Hepatocyte (in vitro differentiated cells): ENCODE measurements at regions not wholly inside any gene's neighbourhood (a gene's known extent, or its start where the extent isn't known, plus 50 kb on each side); places are given as distances from the start of the nearest gene placed in this dataset.

Experiments
- DNase-seq: peaks from one replicate; pipeline ENCODE4 v3.0.0-alpha.2; 2016; ENCODE audit warnings: low spot score
- H2AFZ ChIP-seq: fragments of 200-600 bp; sonication (generic); 2 replicates; pipeline ENCODE4 v1.6.0; 2016; ENCODE audit warnings: antibody characterized with exemption, mild to moderate bottlenecking
- H3K27ac ChIP-seq: fragments of 200-600 bp; sonication (generic); 2 replicates; pipeline ENCODE4 v1.5.1; 2016; ENCODE audit warnings: mild to moderate bottlenecking
- H3K27me3 ChIP-seq: fragments of 200-600 bp; sonication (generic); 2 replicates; pipeline ENCODE4 v1.6.1; 2016
- H3K36me3 ChIP-seq: fragments of 200-600 bp; sonication (generic); replicated peaks from 2 replicates; pipeline ENCODE4 v1.5.1; 2016; ENCODE audit warnings: low read depth; ENCODE audit not compliant: insufficient read depth
- H3K4me1 ChIP-seq: fragments of 200-600 bp; sonication (generic); 2 replicates; pipeline ENCODE4 v1.5.1; 2016; ENCODE audit warnings: mild to moderate bottlenecking, moderate library complexity; ENCODE audit not compliant: insufficient read depth
- H3K4me2 ChIP-seq: fragments of 200-600 bp; sonication (generic); 2 replicates; pipeline ENCODE4 v1.6.0; 2016
- H3K4me3 ChIP-seq: fragments of 200-600 bp; sonication (generic); 2 replicates; pipeline ENCODE4 v1.5.1; 2016; ENCODE audit warnings: mild to moderate bottlenecking
- H3K79me2 ChIP-seq: fragments of 200-600 bp; sonication (generic); 2 replicates; pipeline ENCODE4 v1.6.0; 2017; ENCODE audit warnings: mild to moderate bottlenecking
- H3K9me2 ChIP-seq: fragments of 200-600 bp; sonication (generic); replicated peaks from 2 replicates; pipeline ENCODE4 v1.6.0; 2017; ENCODE audit warnings: mild to moderate bottlenecking; ENCODE audit not compliant: insufficient read depth
- H3K9me3 ChIP-seq: fragments of 200-600 bp; sonication (generic); 2 replicates; pipeline ENCODE4 v1.5.1; 2016; ENCODE audit warnings: low read depth, mild to moderate bottlenecking
- H4K20me1 ChIP-seq: fragments of 200-600 bp; sonication (generic); 2 replicates; pipeline ENCODE4 v1.6.0; 2016; ENCODE audit warnings: mild to moderate bottlenecking; ENCODE audit not compliant: insufficient read depth, poor library complexity, severe bottlenecking
- CTCF ChIP-seq: fragments of 200-600 bp; sonication (generic); IDR thresholded peaks from 2 replicates; pipeline ENCODE4 v1.5.1; 2016; ENCODE audit warnings: antibody characterized with exemption, mild to moderate bottlenecking; ENCODE audit not compliant: poor library complexity
- EZH2 ChIP-seq: fragments of 200-600 bp; sonication (generic); IDR thresholded peaks from 2 replicates; pipeline ENCODE4 v1.6.1; 2016; ENCODE audit warnings: antibody characterized with exemption, mild to moderate bottlenecking, borderline replicate concordance
- EZH2phosphoT487 ChIP-seq: fragments of 200-600 bp; sonication (generic); IDR thresholded peaks from one replicate; pipeline ENCODE4 v1.6.1; 2018; ENCODE audit warnings: antibody characterized with exemption, mild to moderate bottlenecking, low read depth, moderate library complexity; ENCODE audit not compliant: unreplicated experiment, severe bottlenecking
- WGBS: methylation state at CpG from one replicate; pipeline ENCODE4 v1.1.6; 2016; ENCODE audit warnings: low lambda C conversion rate; ENCODE audit errors: missing lambda C conversion rate; 5-methylcytosine and 5-hydroxymethylcytosine counted together

- Histone ChIP-seq H3K4me1 (no peaks in the 10 kb centered on the region), H4K20me1 (no peaks in the 10 kb centered on the region), H3K27ac (no peak overlapping the region), H3K9me3 (no peaks in the 10 kb centered on the region), H3K9me2 (no peaks in the 10 kb centered on the region), H3K4me3 (no peak overlapping the region), H3K79me2 (no peaks in the 10 kb centered on the region), H3K4me2 (no peak overlapping the region), H3K36me3 (no peaks in the 10 kb centered on the region), H2AFZ (no peak overlapping the region), H3K27me3 (peaks cover 4% of the 10 kb centered on the region)
- TF ChIP-seq EZH2phosphoT487 (no peak), CTCF (no peak), EZH2 (no peak)
- DNase-seq: no peak
- WGBS: 87% methylated on average over 7 of the region's 7 CpGs
Measured at GRCh38 chr6:44617416-44617815, 229.9 kb downstream of the CDC5L start.

DNA sequence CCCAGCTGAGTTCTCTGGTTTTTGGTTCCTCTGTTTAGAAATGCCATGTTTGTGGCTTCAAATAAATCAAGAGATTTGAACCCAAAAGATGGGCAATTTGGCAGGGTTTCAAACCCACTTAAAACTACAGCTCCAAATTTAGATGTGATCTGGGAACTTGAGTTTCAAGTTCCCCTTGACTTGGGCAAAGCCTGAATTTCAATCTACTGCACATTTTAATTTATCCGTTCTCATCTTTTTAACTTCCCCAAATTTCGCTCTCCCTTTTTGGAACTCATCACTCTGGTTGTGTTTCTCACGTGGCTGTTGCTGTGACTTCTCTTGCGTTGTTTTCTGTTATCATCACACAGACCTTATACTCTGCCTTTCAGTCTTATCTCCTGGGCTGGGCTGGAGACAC lies 230.9 kb downstream of the CDC5L start:
- H3K9me3 ChIP-seq: no peaks in the 10 kb centered on the region
- no peak for TF ChIP-seq CTCF
- peaks cover 4% of the 10 kb centered on the region for H3K27me3 ChIP-seq
- H2AFZ ChIP-seq: no peak overlapping the region
- no peaks in the 10 kb centered on the region for H3K9me2 ChIP-seq
- 91% methylated on average over 4 of the region's 4 CpGs for WGBS
- no peak for DNase-seq
- no peak overlapping the region for H3K27ac ChIP-seq
- no peak overlapping the region for H3K4me3 ChIP-seq
- H4K20me1 ChIP-seq: no peaks in the 10 kb centered on the region
- no peaks in the 10 kb centered on the region for H3K36me3 ChIP-seq
- no peak overlapping the region for H3K4me2 ChIP-seq
- H3K79me2 ChIP-seq: no peaks in the 10 kb centered on the region
- H3K4me1 ChIP-seq: no peaks in the 10 kb centered on the region

GRCh38 chr6:44620922-44621321 lies 233.4 kb downstream of the CDC5L start:
- Histone ChIP-seq H2AFZ (no peak overlapping the region), H3K27ac (no peak overlapping the region), H3K79me2 (no peaks in the 10 kb centered on the region), H3K36me3 (no peaks in the 10 kb centered on the region), H3K9me2 (no peaks in the 10 kb centered on the region), H3K4me1 (peaks cover 12% of the 10 kb centered on the region), H3K4me2 (no peak overlapping the region), H4K20me1 (no peaks in the 10 kb centered on the region), H3K9me3 (no peaks in the 10 kb centered on the region), H3K27me3 (peaks cover 4% of the 10 kb centered on the region), H3K4me3 (no peak overlapping the region)
- TF ChIP-seq CTCF: no peak
- DNase-seq: no peak
- 79% methylated on average over 4 of the region's 4 CpGs for WGBS

DNA sequence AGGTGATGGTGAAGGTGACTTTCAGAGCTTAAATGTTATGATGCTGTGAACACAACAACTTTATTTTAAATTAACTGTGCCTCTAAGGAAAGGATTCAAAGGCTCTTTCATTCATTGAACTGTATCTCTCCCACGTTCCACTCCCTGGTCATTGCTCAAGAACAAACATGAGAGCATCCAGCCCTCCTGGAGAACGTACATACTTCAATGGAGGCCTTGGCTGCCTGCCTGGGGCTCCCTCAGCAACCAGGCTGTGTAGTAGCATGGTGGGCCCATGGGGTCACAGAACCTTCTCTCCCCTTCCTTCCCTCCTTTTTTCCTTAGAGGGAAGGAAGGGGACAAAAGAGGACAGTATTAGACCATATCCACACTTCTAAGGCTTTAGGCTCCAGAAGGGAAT lies 234.3 kb downstream of the CDC5L start:
- Histone ChIP-seq H3K36me3 (no peaks in the 10 kb centered on the region), H2AFZ (no peak overlapping the region)
- TF ChIP-seq EZH2phosphoT487 (no peak), EZH2 (no peak), CTCF (no peak)

More for the DNA sequence above, 234.3 kb downstream of the CDC5L start:
- H3K4me1 ChIP-seq: peaks cover 12% of the 10 kb centered on the region
- no peaks in the 10 kb centered on the region for H3K79me2 ChIP-seq
- H3K9me3 ChIP-seq: no peaks in the 10 kb centered on the region
- no peak overlapping the region for H3K4me2 ChIP-seq
- WGBS: 55% methylated on average over 2 of the region's 2 CpGs
- peaks cover 4% of the 10 kb centered on the region for H3K27me3 ChIP-seq
- H3K4me3 ChIP-seq: no peak overlapping the region
- H3K9me2 ChIP-seq: no peaks in the 10 kb centered on the region
- no peaks in the 10 kb centered on the region for H4K20me1 ChIP-seq
- H3K27ac ChIP-seq: no peak overlapping the region
- no peak for DNase-seq
